HEK293T (cell line): ENCODE measurements at regions not wholly inside any gene's neighbourhood (a gene's known extent, or its start where the extent isn't known, plus 50 kb on each side); places are given as distances from the start of the nearest gene placed in this dataset.

Experiments
- CTCF ChIA-PET: fragments of 350-600 bp; formaldehyde crosslinking; extraction: SDS; loops from one replicate; lab custom pipeline; 2021; ENCODE audit warnings: antibody characterized with exemption, inconsistent platforms; lab: Yijun Ruan, JAX
- POLR2A ChIA-PET: fragments of 350-600 bp; formaldehyde crosslinking; extraction: SDS; loops from one replicate; lab custom pipeline; 2020; ENCODE audit warnings: antibody characterized with exemption, inconsistent platforms; lab: Yijun Ruan, JAX
- DNase-seq: peaks from one replicate; pipeline ENCODE4 v3.0.0; 2012; ENCODE audit warnings: mixed read lengths; ENCODE audit errors: extremely low spot score
- ARNT ChIP-seq: fragments of 450-650 bp; IDR thresholded peaks from 2 replicates; pipeline ENCODE4 v1.6.1; 2017; ENCODE audit warnings: mild to moderate bottlenecking
- BHLHE40 ChIP-seq: fragments of 450-650 bp; IDR thresholded peaks from 2 replicates; pipeline ENCODE4 v1.6.1; 2016; ENCODE audit warnings: mild to moderate bottlenecking, moderate library complexity, borderline replicate concordance
- CTBP1 ChIP-seq: fragments of 450-650 bp; IDR thresholded peaks from 2 replicates; pipeline ENCODE4 v1.6.1; 2016; ENCODE audit warnings: borderline replicate concordance
- ELF4 ChIP-seq: fragments of 450-650 bp; IDR thresholded peaks from 2 replicates; pipeline ENCODE4 v1.6.1; 2017; ENCODE audit warnings: antibody characterized with exemption
- FOXA1 ChIP-seq: fragments of 450-650 bp; IDR thresholded peaks from 2 replicates; pipeline ENCODE4 v1.6.1; 2016; ENCODE audit warnings: mild to moderate bottlenecking
- FOXK2 ChIP-seq: fragments of 450-650 bp; IDR thresholded peaks from 2 replicates; pipeline ENCODE4 v1.6.1; 2016; ENCODE audit warnings: mild to moderate bottlenecking
- FOXM1 ChIP-seq: fragments of 450-650 bp; IDR thresholded peaks from 2 replicates; pipeline ENCODE4 v1.6.1; 2017; ENCODE audit warnings: mild to moderate bottlenecking, borderline replicate concordance
- HDGF ChIP-seq: fragments of 450-650 bp; IDR thresholded peaks from 2 replicates; pipeline ENCODE4 v1.6.1; 2017; ENCODE audit warnings: antibody characterized with exemption, borderline replicate concordance
- L3MBTL2 ChIP-seq: fragments of 450-650 bp; conservative IDR thresholded peaks from 2 replicates; pipeline ENCODE4 v1.6.1; 2016; ENCODE audit warnings: mild to moderate bottlenecking
- LEF1 ChIP-seq: fragments of 450-650 bp; IDR thresholded peaks from 2 replicates; pipeline ENCODE4 v1.6.1; 2017; ENCODE audit warnings: mild to moderate bottlenecking, borderline replicate concordance
- NFRKB ChIP-seq: fragments of 450-650 bp; IDR thresholded peaks from 2 replicates; pipeline ENCODE4 v1.6.1; 2016; ENCODE audit warnings: mild to moderate bottlenecking, moderate library complexity
- PKNOX1 ChIP-seq: fragments of 450-650 bp; IDR thresholded peaks from 2 replicates; pipeline ENCODE4 v1.6.1; 2016
- SP1 ChIP-seq: fragments of 450-650 bp; IDR thresholded peaks from 2 replicates; pipeline ENCODE4 v1.6.1; 2017
- SUZ12 ChIP-seq: fragments of 450-650 bp; IDR thresholded peaks from 2 replicates; pipeline ENCODE4 v1.6.1; 2016; ENCODE audit warnings: mild to moderate bottlenecking
- TARDBP ChIP-seq: fragments of 450-650 bp; IDR thresholded peaks from 2 replicates; pipeline ENCODE4 v1.6.1; 2016
- ZNF384 ChIP-seq: fragments of 450-650 bp; IDR thresholded peaks from 2 replicates; pipeline ENCODE4 v1.6.1; 2016

DNA sequence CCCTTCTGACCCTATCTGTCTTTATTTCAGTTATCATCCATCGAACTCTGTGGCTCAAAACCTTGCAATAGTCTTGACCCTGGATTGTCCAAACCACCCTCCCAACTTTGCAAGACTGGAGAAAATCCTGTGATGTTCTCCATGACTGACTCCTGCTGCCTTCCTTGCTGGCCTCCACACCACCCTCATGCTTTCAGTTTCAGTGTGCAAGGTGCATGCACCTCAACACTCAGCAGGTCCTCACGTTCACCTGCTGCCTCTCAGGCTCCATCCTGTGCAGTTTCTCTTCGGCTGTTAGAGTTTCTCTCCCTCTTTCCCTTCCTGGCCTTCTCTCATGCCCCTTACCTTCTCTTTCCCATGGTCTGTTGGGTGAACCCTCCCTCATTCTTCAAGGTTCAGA lies 59.4 kb upstream of the ASIC2 start:
- CTCF ChIA-PET, result no interaction called here

DNA sequence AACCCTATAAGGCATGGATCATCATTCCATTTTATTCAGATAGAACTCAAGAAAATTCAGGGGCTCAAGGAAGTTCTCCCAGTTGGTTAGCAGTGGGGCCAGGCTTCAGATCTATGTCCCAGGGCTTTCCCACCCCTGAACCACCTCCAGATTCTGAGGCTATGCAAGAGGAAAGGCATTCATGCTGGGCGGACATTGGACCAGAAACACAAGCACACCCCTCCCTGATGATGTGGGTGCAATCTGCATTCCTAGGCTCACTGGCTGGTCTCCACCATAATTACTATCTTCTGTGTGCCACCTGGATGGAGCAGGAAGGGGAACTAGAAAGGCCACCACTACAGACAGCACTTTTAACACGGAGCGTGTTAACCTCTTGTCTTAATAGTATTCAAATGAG lies 63.2 kb upstream of the ASIC2 start:
- POLR2A ChIA-PET, result no interaction called here
- CTCF ChIA-PET, result no interaction called here
- TF ChIP-seq NFRKB (no peak), L3MBTL2 (no peak), SUZ12 (no peak), PKNOX1 (no peak), ARNT (no peak), BHLHE40 (no peak), SP1 (no peak), ELF4 (no peak), FOXA1 (no peak), CTBP1 (no peak), FOXM1 (no peak), HDGF (no peak), LEF1 (no peak), ZNF384 (no peak), FOXK2 (no peak)
- DNase-seq, result no peak

More for the DNA sequence above, 59.4 kb upstream of the ASIC2 start:
- TF ChIP-seq L3MBTL2 (no peak), TARDBP (no peak), ELF4 (no peak), NFRKB (no peak), BHLHE40 (no peak), CTBP1 (no peak), HDGF (no peak), SP1 (no peak)
- POLR2A ChIA-PET, result no interaction called here
- no peak for DNase-seq

GRCh38 chr17:33363475-33363874 lies 70.4 kb upstream of the ASIC2 start:
- ChIA-PET CTCF (no interaction called here), POLR2A (no interaction called here)
- no peak for DNase-seq
- TF ChIP-seq PKNOX1 (no peak), FOXA1 (no peak), FOXM1 (no peak), ARNT (no peak), LEF1 (no peak), TARDBP (no peak), L3MBTL2 (no peak), ZNF384 (no peak), CTBP1 (no peak), SP1 (no peak), HDGF (no peak), SUZ12 (no peak), ELF4 (no peak), NFRKB (no peak), BHLHE40 (no peak), FOXK2 (no peak)

DNA sequence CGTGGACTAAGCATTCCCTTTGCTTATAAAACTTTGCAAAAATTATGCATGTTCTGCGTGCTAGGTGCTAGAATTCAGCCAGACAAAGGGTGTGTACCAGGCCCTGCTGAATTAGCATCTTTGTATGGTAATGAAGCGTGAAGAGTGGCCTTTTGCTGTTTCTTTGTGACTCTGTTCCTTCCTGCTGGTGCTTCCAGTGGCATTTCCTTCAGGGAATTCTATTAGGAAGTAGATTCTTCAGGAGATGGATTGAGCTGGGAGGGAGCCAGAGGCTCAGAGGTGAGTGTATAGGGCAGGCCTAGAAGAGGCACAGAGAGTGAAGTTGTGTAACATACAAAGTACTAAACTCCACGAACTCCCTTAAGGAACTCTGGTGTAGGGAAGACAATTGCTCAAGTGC lies 73.9 kb upstream of the ASIC2 start:
- ChIA-PET POLR2A (no interaction called here), CTCF (no interaction called here)
- TF ChIP-seq SUZ12 (no peak), L3MBTL2 (no peak), HDGF (no peak), FOXA1 (no peak), ELF4 (no peak), SP1 (no peak), BHLHE40 (no peak), NFRKB (no peak), ARNT (no peak), PKNOX1 (no peak), TARDBP (no peak), LEF1 (no peak), CTBP1 (no peak), FOXM1 (no peak)
- no peak for DNase-seq

- ChIA-PET CTCF (no interaction called here), POLR2A (no interaction called here)
- no peak for TF ChIP-seq FOXK2
- TF ChIP-seq SUZ12, result no peak
- TF ChIP-seq CTBP1, result no peak
- no peak for TF ChIP-seq TARDBP
- TF ChIP-seq ARNT, result no peak
- no peak for TF ChIP-seq BHLHE40
- TF ChIP-seq L3MBTL2, result no peak
- no peak for TF ChIP-seq HDGF
- TF ChIP-seq SP1, result no peak
- TF ChIP-seq LEF1, result no peak
- TF ChIP-seq FOXM1, result no peak
- no peak for DNase-seq
Measured at GRCh38 chr17:33369149-33369548, 76.1 kb upstream of the ASIC2 start.

GRCh38 chr17:33369876-33370275 lies 76.8 kb upstream of the ASIC2 start:
- no peak for DNase-seq
- TF ChIP-seq BHLHE40 (no peak), PKNOX1 (no peak), ZNF384 (no peak), ELF4 (no peak), FOXM1 (no peak), FOXA1 (no peak), SUZ12 (no peak), SP1 (no peak)
- CTCF ChIA-PET, result no interaction called here
- POLR2A ChIA-PET, result no interaction called here
